NCI-H1105 (cell line): ENCODE measurements at regions not wholly inside any gene's neighbourhood (a gene's known extent, or its start where the extent isn't known, plus 50 kb on each side); places are given as distances from the start of the nearest gene placed in this dataset.

ENCODE experiments used
- DNase-seq: peaks from one replicate; lab custom pipeline; 2025; lab: John Stamatoyannopoulos, UW

GRCh38 chr12:107474099-107474498, 211.5 kb upstream of the PWP1 start:
- DNase-seq: no peak

GRCh38 chr12:107474639-107475539, 210.7 kb upstream of the PWP1 start:
- DNase-seq: no peak

- no peak for DNase-seq
Measured at GRCh38 chr12:107475900-107476299, 209.7 kb upstream of the PWP1 start.

- DNase-seq: no peak
Measured at GRCh38 chr12:107477018-107477417, 208.6 kb upstream of the PWP1 start.

- DNase-seq: no peak
Measured at GRCh38 chr12:107477947-107478610, 207.5 kb upstream of the PWP1 start.

GRCh38 chr12:107478881-107479280, 206.7 kb upstream of the PWP1 start:
- DNase-seq: no peak

- DNase-seq: no peak
Measured at GRCh38 chr12:107480836-107481608, 204.6 kb upstream of the PWP1 start.

GRCh38 chr12:107484230-107484629, 201.4 kb upstream of the PWP1 start:
- no peak for DNase-seq

- no peak for DNase-seq
Measured at GRCh38 chr12:107484941-107485340, 200.7 kb upstream of the PWP1 start.

- no peak for DNase-seq
Measured at GRCh38 chr12:107485731-107486130, 199.9 kb upstream of the PWP1 start.

GRCh38 chr12:107486140-107486892, 199.3 kb upstream of the PWP1 start:
- no peak for DNase-seq

GRCh38 chr12:107487011-107487680, 198.5 kb upstream of the PWP1 start:
- no peak for DNase-seq

GRCh38 chr12:107488666-107489065, 196.9 kb upstream of the PWP1 start:
- DNase-seq: no peak

- DNase-seq: no peak
Measured at GRCh38 chr12:107490010-107490409, 195.6 kb upstream of the PWP1 start.

- DNase-seq: no peak
Measured at GRCh38 chr12:107491856-107492255, 193.7 kb upstream of the PWP1 start.

GRCh38 chr12:107492393-107493134, 193.0 kb upstream of the PWP1 start:
- no peak for DNase-seq

- no peak for DNase-seq
Measured at GRCh38 chr12:107493135-107493494, 192.5 kb upstream of the PWP1 start.

GRCh38 chr12:107493666-107494065, 191.9 kb upstream of the PWP1 start:
- no peak for DNase-seq

- DNase-seq: no peak
Measured at GRCh38 chr12:107494331-107494730, 191.3 kb upstream of the PWP1 start.

- DNase-seq: no peak
Measured at GRCh38 chr12:107495604-107496003, 190.0 kb upstream of the PWP1 start.

- DNase-seq: no peak
Measured at GRCh38 chr12:107497231-107497630, 188.4 kb upstream of the PWP1 start.
